ENCODE measurements at regions not wholly inside any gene's neighbourhood (a gene's known extent, or its start where the extent isn't known, plus 50 kb on each side); places are given as distances from the start of the nearest gene placed in this dataset.

DNA sequence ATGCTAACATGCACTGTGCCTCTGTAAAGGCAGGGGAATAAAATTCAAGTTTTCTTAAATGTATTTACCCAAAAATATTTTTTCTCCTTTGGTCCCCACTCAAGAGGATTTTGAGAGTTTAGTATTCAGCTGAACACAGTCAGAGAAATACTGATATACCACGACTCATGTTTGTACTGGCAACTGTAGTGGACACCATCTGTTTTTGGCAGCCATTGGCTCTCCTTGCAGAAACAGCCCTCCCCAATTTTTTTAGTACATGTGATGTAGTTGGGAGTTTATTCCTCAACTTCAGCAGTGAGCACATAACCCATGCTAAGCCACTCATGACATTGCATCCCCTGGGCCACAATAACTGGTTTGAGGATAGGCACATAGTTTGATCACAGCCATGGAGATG is 154.8 kb upstream of the POU3F1 start:
- TF ChIP-seq EZH2 (IDR thresholded peaks at IDR 0.05; ENCODE audit: borderline replicate concordance, low read length), result no peak
- TF ChIP-seq, protein P1, sequence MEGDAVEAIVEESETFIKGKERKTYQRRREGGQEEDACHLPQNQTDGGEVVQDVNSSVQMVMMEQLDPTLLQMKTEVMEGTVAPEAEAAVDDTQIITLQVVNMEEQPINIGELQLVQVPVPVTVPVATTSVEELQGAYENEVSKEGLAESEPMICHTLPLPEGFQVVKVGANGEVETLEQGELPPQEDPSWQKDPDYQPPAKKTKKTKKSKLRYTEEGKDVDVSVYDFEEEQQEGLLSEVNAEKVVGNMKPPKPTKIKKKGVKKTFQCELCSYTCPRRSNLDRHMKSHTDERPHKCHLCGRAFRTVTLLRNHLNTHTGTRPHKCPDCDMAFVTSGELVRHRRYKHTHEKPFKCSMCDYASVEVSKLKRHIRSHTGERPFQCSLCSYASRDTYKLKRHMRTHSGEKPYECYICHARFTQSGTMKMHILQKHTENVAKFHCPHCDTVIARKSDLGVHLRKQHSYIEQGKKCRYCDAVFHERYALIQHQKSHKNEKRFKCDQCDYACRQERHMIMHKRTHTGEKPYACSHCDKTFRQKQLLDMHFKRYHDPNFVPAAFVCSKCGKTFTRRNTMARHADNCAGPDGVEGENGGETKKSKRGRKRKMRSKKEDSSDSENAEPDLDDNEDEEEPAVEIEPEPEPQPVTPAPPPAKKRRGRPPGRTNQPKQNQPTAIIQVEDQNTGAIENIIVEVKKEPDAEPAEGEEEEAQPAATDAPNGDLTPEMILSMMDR (IDR thresholded peaks at IDR 0.05; ENCODE audit: low read length), result no peak

Measured in OCI-LY1 (cell line).